GM11168 (cell line): ENCODE measurements at regions not wholly inside any gene's neighbourhood (a gene's known extent, or its start where the extent isn't known, plus 50 kb on each side); places are given as distances from the start of the nearest gene placed in this dataset.
"Not testable (repeated sequence)": the region's sequence is repeated elsewhere in the genome, so short reads cannot be mapped to it uniquely, and the experiment has no call there.

Experiments
- in situ Hi-C: fragments of 300-500 bp; cut with MboI; formaldehyde crosslinking; loops from one replicate; pipeline ENCODE4 v1.12.0; 2022; ENCODE audit warnings: low sequenced_read_pairs; ENCODE audit not compliant: unreplicated experiment

GRCh38 chr2:8357738-8358518 is 323.9 kb upstream of the ID2 start:
- in situ Hi-C loops: no loop called here

- in situ Hi-C loops: no loop called here
Observed at GRCh38 chr2:8361930-8362329, 319.9 kb upstream of the ID2 start.

- in situ Hi-C loops: no loop called here
Observed at GRCh38 chr2:8363161-8363560, 318.7 kb upstream of the ID2 start.

- in situ Hi-C loops: no loop called here
Observed at GRCh38 chr2:8364668-8365067, 317.2 kb upstream of the ID2 start.

- in situ Hi-C loops: no loop called here
Observed at GRCh38 chr2:8365331-8365910, 316.4 kb upstream of the ID2 start.

- in situ Hi-C loops: no loop called here
Observed at GRCh38 chr2:8367833-8368232, 314.0 kb upstream of the ID2 start.

- in situ Hi-C loops: no loop called here
Observed at GRCh38 chr2:8368463-8368862, 313.4 kb upstream of the ID2 start.

- in situ Hi-C loops: no loop called here
Observed at GRCh38 chr2:8369522-8369921, 312.3 kb upstream of the ID2 start.

- in situ Hi-C loops: no loop called here
Observed at GRCh38 chr2:8370258-8370802, 311.5 kb upstream of the ID2 start.

- in situ Hi-C loops: no loop called here
Observed at GRCh38 chr2:8371653-8372052, 310.2 kb upstream of the ID2 start.

GRCh38 chr2:8374782-8375181 is 307.1 kb upstream of the ID2 start:
- in situ Hi-C loops: no loop called here

- in situ Hi-C loops: no loop called here
Observed at GRCh38 chr2:8376603-8377410, 305.0 kb upstream of the ID2 start.

GRCh38 chr2:8378016-8378810 is 303.6 kb upstream of the ID2 start:
- in situ Hi-C loops: no loop called here

GRCh38 chr2:8379128-8379527 is 302.7 kb upstream of the ID2 start:
- in situ Hi-C loops: no loop called here

GRCh38 chr2:8379549-8379948 is 302.3 kb upstream of the ID2 start:
- in situ Hi-C loops: no loop called here

GRCh38 chr2:8380026-8380425 is 301.8 kb upstream of the ID2 start:
- in situ Hi-C loops: no loop called here

GRCh38 chr2:8380566-8380965 is 301.3 kb upstream of the ID2 start:
- in situ Hi-C loops: no loop called here

- in situ Hi-C loops: no loop called here
Observed at GRCh38 chr2:8382485-8382884, 299.4 kb upstream of the ID2 start.

- in situ Hi-C loops: not testable (repeated sequence)
Observed at GRCh38 chr2:8386748-8387147, 295.1 kb upstream of the ID2 start.

GRCh38 chr2:8388781-8389180 is 293.1 kb upstream of the ID2 start:
- in situ Hi-C loops: no loop called here
